ENCODE measurements at regions not wholly inside any gene's neighbourhood (a gene's known extent, or its start where the extent isn't known, plus 50 kb on each side); places are given as distances from the start of the nearest gene placed in this dataset.

GRCh38 chr2:109707281-109708147 is 86.6 kb upstream of the RGPD5 start:
- no TSS peak for BruUV-seq (replicated peaks)
- no peak overlapping the region for H2AFZ ChIP-seq (ENCODE audit: low read depth, low read length, poor library complexity, severe bottlenecking)
- peaks cover 3 to 13% of the 10 kb centered on the region in 2 experiments; a peak in 3 of 4 replicates for H3K4me1 ChIP-seq (ENCODE audit: control insufficient read depth in 1 of 2, insufficient read depth in 2 of 2, low read length in 2 of 2)
- no peak overlapping the region for H3K4me3 ChIP-seq (replicated peaks in 1 of 2; ENCODE audit: low read depth in 1 of 2, low read length in 2 of 2)
- no peak overlapping the region for H3K9ac ChIP-seq (ENCODE audit: low read length)
- DNase-seq (ENCODE audit: low read depth, low spot score), result no peak
- no peaks in the 10 kb centered on the region for H3K9me3 ChIP-seq (ENCODE audit: control insufficient read depth in 1 of 2, insufficient read depth in 1 of 2, low read depth in 1 of 2, low read length in 2 of 2)
- ChIA-PET CTCF (interaction anchor here (0.9 kb wide), 1 partner anchor 162 kb away, joined by 4 read pairs; no protein-coding TSS in a partner anchor), POLR2A (interaction anchor here (1.5 kb wide), 1 partner anchor 8 kb away, joined by 5 read pairs; no protein-coding TSS in a partner anchor), RAD21 (ENCODE audit: low non-redundant PET in 1 of 2, low total read pairs in 2 of 2, uncharacterized antibody in 2 of 2, unreplicated experiment in 2 of 2) (no interaction called here)
- H3K9me2 ChIP-seq (ENCODE audit: insufficient read depth), result no peaks in the 10 kb centered on the region
- H3K79me2 ChIP-seq (ENCODE audit: insufficient read depth, low read length), result no peaks in the 10 kb centered on the region
- no peak overlapping the region for H3K27ac ChIP-seq (ENCODE audit: low read depth, low read length)
- H3K4me2 ChIP-seq (ENCODE audit: low read length), result no peak overlapping the region
- no peak for ATAC-seq
- TF ChIP-seq CTCF (IDR thresholded peaks at IDR 0.05 in 2 of 3, conservative IDR thresholded peaks at IDR 0.05 in 1 of 3; ENCODE audit: borderline replicate concordance in 1 of 3, insufficient read depth in 1 of 3, low read depth in 2 of 3, low read length in 2 of 3) (no peak), YY1 (IDR thresholded peaks at IDR 0.05; ENCODE audit: extremely low read depth, insufficient replicate concordance, low read depth, low read length) (no peak)
- intact Hi-C loops (cut with micrococcal nuclease), result no loop called here
- no peaks in the 10 kb centered on the region for H3K36me3 ChIP-seq (ENCODE audit: control insufficient read depth in 1 of 2, insufficient read depth in 2 of 2, low read length in 2 of 2)
- no peaks in the 10 kb centered on the region for H4K20me1 ChIP-seq (ENCODE audit: insufficient read depth)
- H3K27me3 ChIP-seq (ENCODE audit: insufficient read depth, low read length), result no peaks in the 10 kb centered on the region

GRCh38 chr2:109710505-109711229 is 83.4 kb upstream of the RGPD5 start:
- Histone ChIP-seq H3K4me1 (ENCODE audit: control insufficient read depth in 1 of 2, insufficient read depth in 2 of 2, low read length in 2 of 2) (no peaks in the 10 kb centered on the region), H3K4me3 (replicated peaks in 1 of 2; ENCODE audit: low read depth in 1 of 2, low read length in 2 of 2) (no peak overlapping the region), H3K9ac (ENCODE audit: low read length) (no peak overlapping the region), H3K9me3 (ENCODE audit: control insufficient read depth in 1 of 2, insufficient read depth in 1 of 2, low read depth in 1 of 2, low read length in 2 of 2) (no peaks in the 10 kb centered on the region), H3K79me2 (ENCODE audit: insufficient read depth, low read length) (no peaks in the 10 kb centered on the region), H3K27ac (ENCODE audit: low read depth, low read length) (no peak overlapping the region), H4K20me1 (ENCODE audit: insufficient read depth) (no peaks in the 10 kb centered on the region), H3K9me2 (ENCODE audit: insufficient read depth) (no peaks in the 10 kb centered on the region), H3K36me3 (ENCODE audit: control insufficient read depth in 1 of 2, insufficient read depth in 2 of 2, low read length in 2 of 2) (no peaks in the 10 kb centered on the region), H2AFZ (ENCODE audit: low read depth, low read length, poor library complexity, severe bottlenecking) (no peak overlapping the region), H3K4me2 (ENCODE audit: low read length) (no peak overlapping the region), H3K27me3 (ENCODE audit: insufficient read depth, low read length) (no peaks in the 10 kb centered on the region)
- no peak for ATAC-seq
- DNase-seq (ENCODE audit: low read depth, low spot score), result no peak
- BruUV-seq (replicated peaks), result no TSS peak
- ChIA-PET CTCF (no interaction called here), POLR2A (interaction anchor here (0.8 kb wide), 1 partner anchor 12 kb away, joined by 3 read pairs; no protein-coding TSS in a partner anchor), RAD21 (ENCODE audit: low non-redundant PET in 1 of 2, low total read pairs in 2 of 2, uncharacterized antibody in 2 of 2, unreplicated experiment in 2 of 2) (no interaction called here)
- intact Hi-C loops (cut with micrococcal nuclease), result no loop called here
- TF ChIP-seq, protein P1, sequence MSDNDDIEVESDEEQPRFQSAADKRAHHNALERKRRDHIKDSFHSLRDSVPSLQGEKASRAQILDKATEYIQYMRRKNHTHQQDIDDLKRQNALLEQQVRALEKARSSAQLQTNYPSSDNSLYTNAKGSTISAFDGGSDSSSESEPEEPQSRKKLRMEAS (IDR thresholded peaks at IDR 0.05), result no peak
- TF ChIP-seq ELF1 (IDR thresholded peaks at IDR 0.05; ENCODE audit: borderline replicate concordance, low read depth) (no peak), REST (IDR thresholded peaks at IDR 0.05; ENCODE audit: low read depth) (no peak)
